ENCODE measurements at regions not wholly inside any gene's neighbourhood (a gene's known extent, or its start where the extent isn't known, plus 50 kb on each side); places are given as distances from the start of the nearest gene placed in this dataset.

DNA sequence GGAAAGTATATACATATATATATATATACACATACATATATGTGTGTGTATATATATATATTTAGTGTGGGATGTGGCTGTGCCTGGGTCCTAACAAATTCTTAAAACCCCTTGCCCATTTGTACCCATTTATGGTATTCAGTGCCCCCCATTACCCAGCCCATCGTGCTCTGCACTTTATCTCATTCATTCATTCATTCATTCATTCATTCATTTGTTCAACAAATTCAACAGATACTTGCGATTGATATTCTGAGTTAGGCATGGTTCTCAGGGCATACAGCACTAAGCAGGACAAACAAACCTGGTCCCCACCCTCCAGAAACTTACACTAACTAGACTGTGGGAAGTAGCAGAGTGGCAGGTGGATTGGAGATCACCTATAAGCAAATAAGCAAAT lies 56.6 kb upstream of the LMO2 start:
- TF ChIP-seq CTCF (IDR thresholded peaks at IDR 0.05; ENCODE audit: low read length), result no peak
- TF ChIP-seq EZH2 (IDR thresholded peaks at IDR 0.05; ENCODE audit: borderline replicate concordance, low read length), result no peak

Measured in OCI-LY1 (cell line).